CD4-positive, alpha-beta T cell (primary cell): ENCODE measurements at regions not wholly inside any gene's neighbourhood (a gene's known extent, or its start where the extent isn't known, plus 50 kb on each side); places are given as distances from the start of the nearest gene placed in this dataset.

Experiments used
- ATAC-seq: fragments of 200-7000 bp; cut with Tn5 transposase; one replicate; pipeline ENCODE4 v1.10.0; 2022; ENCODE audit warnings: mild to moderate bottlenecking; ENCODE audit not compliant: poor library complexity
- CTCF ChIA-PET: fragments of 350-600 bp; sonication (Branson Sonifier 250); formaldehyde crosslinking; loops from one replicate; lab custom pipeline; 2021; ENCODE audit warnings: antibody characterized with exemption, inconsistent platforms; lab: Charles Lee
- POLR2A ChIA-PET: fragments of 350-600 bp; sonication (Branson Sonifier 250); formaldehyde crosslinking; loops from one replicate; lab custom pipeline; 2021; ENCODE audit warnings: antibody characterized with exemption, inconsistent platforms; lab: Charles Lee
- DNase-seq, 14 experiments: peaks; one replicate each; pipeline ENCODE4 v3.0.0-alpha.2; 2013 to 2020; ENCODE audit warnings: mixed read lengths in 2 of 14
- H3K27ac ChIP-seq, 2 donors: one replicate each; pipeline versions ENCODE4 v1.5.1 to v1.7.0; 2013; ENCODE audit warnings: low read length in 2 of 2, low read depth in 1 of 2, mild to moderate bottlenecking in 1 of 2
- H3K27me3 ChIP-seq, 2 experiments: 1 replicate in 1 of 2; 2 replicates in 1 of 2; pipeline versions ENCODE4 v1.6.1 to v1.7.0; 2013; ENCODE audit warnings: low read length in 2 of 2, control low read depth in 1 of 2, mild to moderate bottlenecking in 1 of 2, moderate library complexity in 1 of 2; ENCODE audit not compliant: insufficient read depth in 2 of 2, control insufficient read depth in 1 of 2
- H3K36me3 ChIP-seq: one replicate; pipeline ENCODE4 v1.6.1; 2013; ENCODE audit warnings: low read length, control low read depth; ENCODE audit not compliant: insufficient read depth
- H3K4me1 ChIP-seq: one replicate; pipeline ENCODE4 v1.6.1; 2013; ENCODE audit warnings: low read length, control low read depth; ENCODE audit not compliant: insufficient read depth
- H3K4me3 ChIP-seq: one replicate; pipeline ENCODE4 v1.5.1; 2013; ENCODE audit warnings: mild to moderate bottlenecking, low read length, moderate library complexity
- H3K9me3 ChIP-seq, 2 experiments: 1 replicate in 1 of 2; 2 replicates in 1 of 2; pipeline versions ENCODE4 v1.6.1 to v1.7.0; 2013; ENCODE audit warnings: low read length in 2 of 2, mild to moderate bottlenecking in 2 of 2, control low read depth in 1 of 2, moderate library complexity in 1 of 2; ENCODE audit not compliant: control insufficient read depth in 1 of 2, insufficient read depth in 1 of 2
- H3K27ac Mint-ChIP-seq: one replicate; pipeline ENCODE4 v1.8.0; 2020; ENCODE audit warnings: mixed read lengths
- H3K27me3 Mint-ChIP-seq: one replicate; pipeline ENCODE4 v1.8.0; 2021; ENCODE audit warnings: mixed read lengths
- H3K36me3 Mint-ChIP-seq: one replicate; pipeline ENCODE4 v1.8.0; 2021; ENCODE audit warnings: low read depth, mixed read lengths
- H3K4me1 Mint-ChIP-seq: one replicate; pipeline ENCODE4 v1.8.0; 2021; ENCODE audit warnings: low read depth, mixed read lengths
- H3K4me3 Mint-ChIP-seq: one replicate; pipeline ENCODE4 v1.8.0; 2020; ENCODE audit warnings: mild to moderate bottlenecking, mixed read lengths
- H3K9me3 Mint-ChIP-seq: one replicate; pipeline ENCODE4 v1.8.0; 2020; ENCODE audit warnings: mixed read lengths
- CTCF ChIP-seq: fragments of 200-600 bp; IDR thresholded peaks from one replicate; pipeline ENCODE4 v1.8.0; 2022; ENCODE audit warnings: antibody characterized with exemption, mild to moderate bottlenecking
- intact Hi-C, 2 experiments: fragments of 100-400 bp; cut with DNase I in 1 of 2; cut with micrococcal nuclease in 1 of 2; formaldehyde crosslinking; loops; one replicate each; pipeline versions ENCODE4 v1.15.1 to v1.9.0; 2023 to 2025; cut with DNase I, micrococcal nuclease

- H3K4me1 Mint-ChIP-seq = no peaks in the 10 kb centered on the region
Measured at GRCh38 chr7:12851142-12851541, 163.7 kb downstream of the ARL4A start.

GRCh38 chr7:12851841-12852240 is 164.4 kb downstream of the ARL4A start:
- no peak for DNase-seq
- Histone ChIP-seq H3K4me1 (no peaks in the 10 kb centered on the region), H3K27me3 (no peaks in the 10 kb centered on the region), H3K4me3 (no peak overlapping the region), H3K36me3 (no peaks in the 10 kb centered on the region), H3K9me3 (no peaks in the 10 kb centered on the region), H3K27ac (no peak overlapping the region)
- no peaks in the 10 kb centered on the region for H3K36me3 Mint-ChIP-seq
- H3K4me1 Mint-ChIP-seq = no peaks in the 10 kb centered on the region
- no peak for TF ChIP-seq CTCF
- H3K27me3 Mint-ChIP-seq = no peaks in the 10 kb centered on the region
- POLR2A ChIA-PET = no interaction called here
- H3K9me3 Mint-ChIP-seq = no peaks in the 10 kb centered on the region
- H3K4me3 Mint-ChIP-seq = no peak overlapping the region
- H3K27ac Mint-ChIP-seq = no peak overlapping the region
- no peak for ATAC-seq
- intact Hi-C loops = no loop called here
- CTCF ChIA-PET = no interaction called here

More at GRCh38 chr7:12851142-12851541, 163.7 kb downstream of the ARL4A start:
- Mint-ChIP-seq H3K36me3 (no peaks in the 10 kb centered on the region), H3K27ac (no peak overlapping the region), H3K27me3 (no peaks in the 10 kb centered on the region), H3K4me3 (no peak overlapping the region), H3K9me3 (no peaks in the 10 kb centered on the region)
- Histone ChIP-seq H3K4me3 (no peak overlapping the region), H3K4me1 (no peaks in the 10 kb centered on the region), H3K27ac (no peak overlapping the region), H3K27me3 (no peaks in the 10 kb centered on the region), H3K36me3 (no peaks in the 10 kb centered on the region), H3K9me3 (peaks cover 3 to 7% of the 10 kb centered on the region in 2 experiments)
- CTCF ChIA-PET = no interaction called here
- DNase-seq (no peak), ATAC-seq (no peak)
- no peak for TF ChIP-seq CTCF
- intact Hi-C loops = no loop called here
- POLR2A ChIA-PET = no interaction called here

GRCh38 chr7:12855036-12855435 is 167.6 kb downstream of the ARL4A start:
- Mint-ChIP-seq H3K36me3 (no peaks in the 10 kb centered on the region), H3K27ac (no peak overlapping the region), H3K4me1 (no peaks in the 10 kb centered on the region), H3K4me3 (no peak overlapping the region), H3K27me3 (no peaks in the 10 kb centered on the region), H3K9me3 (no peaks in the 10 kb centered on the region)
- Histone ChIP-seq H3K4me3 (no peak overlapping the region), H3K27ac (no peak overlapping the region), H3K9me3 (no peaks in the 10 kb centered on the region), H3K4me1 (no peaks in the 10 kb centered on the region), H3K36me3 (no peaks in the 10 kb centered on the region), H3K27me3 (no peaks in the 10 kb centered on the region)
- intact Hi-C loops = no loop called here
- ChIA-PET CTCF (no interaction called here), POLR2A (no interaction called here)
- DNase-seq (no peak), ATAC-seq (no peak)
- TF ChIP-seq CTCF = no peak
